Body of pancreas (tissue), 4 donors: ENCODE measurements at regions not wholly inside any gene's neighbourhood (a gene's known extent, or its start where the extent isn't known, plus 50 kb on each side); places are given as distances from the start of the nearest gene placed in this dataset.

ENCODE experiments used
- POLR2A ChIP-seq, 3 donors: fragments of 450-650 bp; IDR thresholded peaks; one replicate each; pipeline ENCODE4 v1.6.1; 2016; ENCODE audit warnings: antibody characterized with exemption in 3 of 3, mild to moderate bottlenecking in 2 of 3
- TF ChIP-seq, protein P1 (sequence below), 7 experiments: fragments of 450-650 bp in 4 of 7; fragments of 200-600 bp in 3 of 7; sonication (generic) in 3 of 7; IDR thresholded peaks; one replicate each; pipeline ENCODE4 v1.5.1; 2016 to 2019; ENCODE audit warnings: antibody characterized with exemption in 7 of 7

DNA sequence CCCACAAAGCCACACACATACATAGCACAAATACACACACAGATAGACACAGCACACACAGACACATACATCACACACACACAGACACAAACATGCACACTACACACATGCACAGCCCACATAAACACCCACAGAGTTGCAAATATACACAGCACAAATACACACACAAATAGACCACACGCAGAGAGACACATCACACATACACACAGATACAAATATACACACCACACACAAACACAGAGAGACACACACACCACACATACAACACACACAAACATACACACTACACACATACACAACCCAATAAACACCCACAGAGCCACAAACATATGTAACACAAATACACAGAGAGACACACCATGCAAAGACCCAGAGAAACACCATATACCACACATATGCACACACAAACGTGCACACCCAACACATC is 154.9 kb downstream of the GLUL start:
- TF ChIP-seq, protein P1, sequence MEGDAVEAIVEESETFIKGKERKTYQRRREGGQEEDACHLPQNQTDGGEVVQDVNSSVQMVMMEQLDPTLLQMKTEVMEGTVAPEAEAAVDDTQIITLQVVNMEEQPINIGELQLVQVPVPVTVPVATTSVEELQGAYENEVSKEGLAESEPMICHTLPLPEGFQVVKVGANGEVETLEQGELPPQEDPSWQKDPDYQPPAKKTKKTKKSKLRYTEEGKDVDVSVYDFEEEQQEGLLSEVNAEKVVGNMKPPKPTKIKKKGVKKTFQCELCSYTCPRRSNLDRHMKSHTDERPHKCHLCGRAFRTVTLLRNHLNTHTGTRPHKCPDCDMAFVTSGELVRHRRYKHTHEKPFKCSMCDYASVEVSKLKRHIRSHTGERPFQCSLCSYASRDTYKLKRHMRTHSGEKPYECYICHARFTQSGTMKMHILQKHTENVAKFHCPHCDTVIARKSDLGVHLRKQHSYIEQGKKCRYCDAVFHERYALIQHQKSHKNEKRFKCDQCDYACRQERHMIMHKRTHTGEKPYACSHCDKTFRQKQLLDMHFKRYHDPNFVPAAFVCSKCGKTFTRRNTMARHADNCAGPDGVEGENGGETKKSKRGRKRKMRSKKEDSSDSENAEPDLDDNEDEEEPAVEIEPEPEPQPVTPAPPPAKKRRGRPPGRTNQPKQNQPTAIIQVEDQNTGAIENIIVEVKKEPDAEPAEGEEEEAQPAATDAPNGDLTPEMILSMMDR (IDR thresholded peaks at IDR 0.05) = no peak
- TF ChIP-seq POLR2A (IDR thresholded peaks at IDR 0.05) = no peak
